Neural cell (in vitro differentiated cells): ENCODE measurements at regions not wholly inside any gene's neighbourhood (a gene's known extent, or its start where the extent isn't known, plus 50 kb on each side); places are given as distances from the start of the nearest gene placed in this dataset.

ENCODE experiments used
- H2AFZ ChIP-seq: fragments of 200-600, 300-800 bp; sonication (generic), shearing (Covaris generic); 2 replicates; pipeline ENCODE4 v1.6.0; 2014; ENCODE audit warnings: low read depth, mild to moderate bottlenecking, antibody characterized with exemption, low read length, moderate library complexity
- H3F3A ChIP-seq: fragments of 200-600 bp; shearing (Covaris generic); 2 replicates; pipeline ENCODE4 v1.6.1; 2016; ENCODE audit warnings: mild to moderate bottlenecking, moderate library complexity, mixed read lengths, antibody characterized with exemption, low read length; ENCODE audit not compliant: insufficient read depth, poor library complexity, severe bottlenecking
- H3K27ac ChIP-seq: fragments of 200-600, 300-800 bp; sonication (generic), shearing (Covaris generic); 2 replicates; pipeline ENCODE4 v1.5.1; 2014; ENCODE audit warnings: mild to moderate bottlenecking, low read length, moderate library complexity
- H3K27me3 ChIP-seq: fragments of 300-800, 200-600 bp; sonication (generic), shearing (Covaris generic); 2 replicates; pipeline ENCODE4 v1.6.0; 2014; ENCODE audit warnings: mild to moderate bottlenecking, low read depth, low read length, moderate library complexity; ENCODE audit not compliant: insufficient read depth
- H3K36me3 ChIP-seq: fragments of 300-800, 200-600 bp; sonication (generic), shearing (Covaris generic); 2 replicates; pipeline ENCODE4 v1.5.1; 2014; ENCODE audit warnings: mild to moderate bottlenecking, antibody characterized with exemption, low read length, moderate library complexity; ENCODE audit not compliant: insufficient read depth
- H3K4me2 ChIP-seq: fragments of 300-800, 200-600 bp; sonication (generic), shearing (Covaris generic); 2 replicates; pipeline ENCODE4 v1.6.0; 2014; ENCODE audit warnings: mild to moderate bottlenecking, low read length
- H3K4me3 ChIP-seq: fragments of 300-800, 200-600 bp; sonication (generic), shearing (Covaris generic); 2 replicates; pipeline ENCODE4 v1.5.1; 2014; ENCODE audit warnings: mild to moderate bottlenecking, low read length, moderate library complexity
- H3K79me2 ChIP-seq: fragments of 200-600 bp; shearing (Covaris generic); replicated peaks from 2 replicates; pipeline ENCODE4 v1.6.0; 2014; ENCODE audit warnings: mild to moderate bottlenecking, low read length, moderate library complexity; ENCODE audit not compliant: insufficient read depth
- H3K9ac ChIP-seq: fragments of 300-800, 200-600 bp; sonication (generic), shearing (Covaris generic); 2 replicates; pipeline ENCODE4 v1.6.1; 2016; ENCODE audit warnings: mild to moderate bottlenecking, low read length, mixed read lengths
- H3K9me2 ChIP-seq: fragments of 200-600 bp; shearing (Covaris generic); 2 replicates; pipeline ENCODE4 v1.6.1; 2016; ENCODE audit warnings: mild to moderate bottlenecking, low read length, mixed read lengths; ENCODE audit not compliant: insufficient read depth
- H3K9me3 ChIP-seq: fragments of 200-600, 300-800 bp; sonication (generic), shearing (Covaris generic); 2 replicates; pipeline ENCODE4 v1.6.1; 2016; ENCODE audit warnings: mild to moderate bottlenecking, mixed run types, low read length, moderate library complexity, mixed read lengths
- H4K20me1 ChIP-seq: fragments of 200-600 bp; shearing (Covaris generic); 2 replicates; pipeline ENCODE4 v1.6.1; 2016; ENCODE audit warnings: mild to moderate bottlenecking, mixed run types; ENCODE audit not compliant: insufficient read depth
- CTCF ChIP-seq: fragments of 450-650 bp; IDR thresholded peaks from 2 replicates; pipeline ENCODE4 v1.5.1; 2014; ENCODE audit warnings: antibody characterized with exemption, mild to moderate bottlenecking, moderate library complexity; ENCODE audit not compliant: poor library complexity, severe bottlenecking
- EP300 ChIP-seq: fragments of 450-650 bp; conservative IDR thresholded peaks from 2 replicates; pipeline ENCODE4 v1.6.1; 2014; ENCODE audit warnings: antibody characterized with exemption, mild to moderate bottlenecking, moderate library complexity; ENCODE audit not compliant: poor library complexity, severe bottlenecking
- EZH2 ChIP-seq: fragments of 200-600, 300-800 bp; shearing (Covaris generic), sonication (generic); IDR thresholded peaks from 2 replicates; pipeline ENCODE4 v1.6.1; 2014; ENCODE audit warnings: antibody characterized with exemption, low read length, borderline replicate concordance, mild to moderate bottlenecking; ENCODE audit not compliant: insufficient read depth, poor library complexity, severe bottlenecking
- MXI1 ChIP-seq: fragments of 450-650 bp; conservative IDR thresholded peaks from 2 replicates; pipeline ENCODE4 v1.6.1; 2014; ENCODE audit warnings: antibody characterized with exemption, mild to moderate bottlenecking; ENCODE audit not compliant: poor library complexity, severe bottlenecking
- POLR2AphosphoS5 ChIP-seq: IDR thresholded peaks from 2 replicates; pipeline ENCODE4 v1.6.1; 2012
- RAD21 ChIP-seq: fragments of 450-650 bp; conservative IDR thresholded peaks from 2 replicates; pipeline ENCODE4 v1.6.1; 2014; ENCODE audit warnings: antibody characterized with exemption, mild to moderate bottlenecking, moderate library complexity
- REST ChIP-seq: IDR thresholded peaks from 2 replicates; pipeline ENCODE4 v1.6.1; 2012; ENCODE audit warnings: borderline replicate concordance
- SMC3 ChIP-seq: fragments of 450-650 bp; conservative IDR thresholded peaks from 2 replicates; pipeline ENCODE4 v1.6.1; 2014; ENCODE audit warnings: antibody characterized with exemption, mild to moderate bottlenecking, moderate library complexity; ENCODE audit not compliant: poor library complexity
- TAF1 ChIP-seq: IDR thresholded peaks from 2 replicates; pipeline ENCODE4 v1.6.1; 2012; ENCODE audit warnings: low read depth

GRCh38 chr13:97798171-97798821 lies 155.2 kb upstream of the IPO5 start:
- H3K9me2 ChIP-seq: no peaks in the 10 kb centered on the region
- H3K36me3 ChIP-seq: no peaks in the 10 kb centered on the region
- H2AFZ ChIP-seq: no peak overlapping the region
- no peak overlapping the region for H3K4me3 ChIP-seq
- H3F3A ChIP-seq: no peaks in the 10 kb centered on the region
- no peaks in the 10 kb centered on the region for H3K79me2 ChIP-seq
- H4K20me1 ChIP-seq: no peaks in the 10 kb centered on the region
- H3K4me2 ChIP-seq: no peak overlapping the region
- H3K9ac ChIP-seq: no peak overlapping the region
- H3K9me3 ChIP-seq: no peaks in the 10 kb centered on the region
- H3K27me3 ChIP-seq: no peaks in the 10 kb centered on the region
- TF ChIP-seq POLR2AphosphoS5 (no peak), CTCF (no peak), EP300 (no peak), REST (no peak), TAF1 (no peak), MXI1 (no peak), RAD21 (no peak), SMC3 (no peak), EZH2 (no peak)
- H3K27ac ChIP-seq: no peak overlapping the region

GRCh38 chr13:97798836-97799235 lies 154.6 kb upstream of the IPO5 start:
- TF ChIP-seq REST (no peak), SMC3 (no peak), RAD21 (no peak)
- no peak overlapping the region for H2AFZ ChIP-seq
- H3K79me2 ChIP-seq: no peaks in the 10 kb centered on the region
- no peaks in the 10 kb centered on the region for H4K20me1 ChIP-seq
- no peak overlapping the region for H3K4me3 ChIP-seq
- H3K4me2 ChIP-seq: no peak overlapping the region
- H3K9me3 ChIP-seq: no peaks in the 10 kb centered on the region
- H3K9me2 ChIP-seq: no peaks in the 10 kb centered on the region
- no peak overlapping the region for H3K9ac ChIP-seq
- no peaks in the 10 kb centered on the region for H3F3A ChIP-seq
- no peak overlapping the region for H3K27ac ChIP-seq
- no peaks in the 10 kb centered on the region for H3K27me3 ChIP-seq
- H3K36me3 ChIP-seq: no peaks in the 10 kb centered on the region
